NCI-H2029 treated with DMSO at 0.1 percent for 48 hours (cell line): ENCODE measurements at regions not wholly inside any gene's neighbourhood (a gene's known extent, or its start where the extent isn't known, plus 50 kb on each side); places are given as distances from the start of the nearest gene placed in this dataset.
"Not testable (repeated sequence)": the region's sequence is repeated elsewhere in the genome, so short reads cannot be mapped to it uniquely, and the experiment has no call there.

Experiments used
- DNase-seq: peaks from one replicate; lab custom pipeline; 2025; lab: John Stamatoyannopoulos, UW

- DNase-seq, result no peak
Measured at GRCh38 chr2:219726916-219727315, 99.5 kb downstream of the SLC4A3 start.

- DNase-seq, result no peak
Measured at GRCh38 chr2:219727771-219728429, 100.5 kb downstream of the SLC4A3 start.

- no peak for DNase-seq
Measured at GRCh38 chr2:219728991-219729487, 101.6 kb downstream of the SLC4A3 start.

GRCh38 chr2:219731173-219731572 is 103.7 kb downstream of the SLC4A3 start:
- DNase-seq, result no peak

GRCh38 chr2:219733106-219733505 is 105.7 kb downstream of the SLC4A3 start:
- DNase-seq, result no peak

GRCh38 chr2:219733746-219734145 is 106.3 kb downstream of the SLC4A3 start:
- no peak for DNase-seq

GRCh38 chr2:219736209-219736608 is 108.8 kb downstream of the SLC4A3 start:
- DNase-seq, result peak; percentile 44

- no peak for DNase-seq
Measured at GRCh38 chr2:219737270-219737691, 109.9 kb downstream of the SLC4A3 start.

GRCh38 chr2:219739066-219739465 is 111.6 kb downstream of the SLC4A3 start:
- DNase-seq, result no peak

GRCh38 chr2:219739866-219740440 is 112.5 kb downstream of the SLC4A3 start:
- DNase-seq, result no peak

GRCh38 chr2:219743548-219743947 is 116.1 kb downstream of the SLC4A3 start:
- no peak for DNase-seq

- DNase-seq, result no peak
Measured at GRCh38 chr2:219744066-219744465, 116.6 kb downstream of the SLC4A3 start.

- DNase-seq, result no peak
Measured at GRCh38 chr2:219744600-219744999, 117.2 kb downstream of the SLC4A3 start.

GRCh38 chr2:219747637-219748036 is 120.2 kb downstream of the SLC4A3 start:
- no peak for DNase-seq

- DNase-seq, result no peak
Measured at GRCh38 chr2:219748671-219749570, 121.5 kb downstream of the SLC4A3 start.

GRCh38 chr2:219751121-219751520 is 123.7 kb downstream of the SLC4A3 start:
- not testable (repeated sequence) for DNase-seq

GRCh38 chr2:219752726-219753125 is 125.3 kb downstream of the SLC4A3 start:
- DNase-seq, result no peak

- DNase-seq, result no peak
Measured at GRCh38 chr2:219758907-219759680, 131.7 kb downstream of the SLC4A3 start.

GRCh38 chr2:219759801-219760200 is 132.4 kb downstream of the SLC4A3 start:
- no peak for DNase-seq

GRCh38 chr2:219765231-219765911 is 137.9 kb downstream of the SLC4A3 start:
- no peak for DNase-seq

- DNase-seq, result no peak
Measured at GRCh38 chr2:219766658-219767057, 139.2 kb downstream of the SLC4A3 start.
